ENCODE measurements at regions not wholly inside any gene's neighbourhood (a gene's known extent, or its start where the extent isn't known, plus 50 kb on each side); places are given as distances from the start of the nearest gene placed in this dataset.

DNA sequence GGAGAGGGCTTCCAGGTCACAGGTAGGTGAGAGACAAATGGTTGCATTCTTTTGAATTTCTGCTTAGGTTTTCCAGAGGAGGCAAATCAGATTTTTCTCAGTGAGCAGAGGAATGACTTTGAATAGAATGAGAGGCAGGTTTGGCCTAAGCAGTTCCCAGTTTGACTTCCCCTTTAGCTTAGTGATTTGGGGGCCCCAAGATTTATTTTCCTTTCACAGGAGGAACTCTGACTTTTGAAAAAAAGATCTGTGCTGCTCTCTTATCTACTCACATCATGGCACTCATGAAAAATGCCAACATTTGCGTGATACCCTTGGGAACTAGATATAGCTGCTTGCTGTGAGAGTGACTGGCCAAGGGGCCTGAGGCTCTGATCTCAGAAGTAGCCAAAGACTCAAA lies 58.0 kb upstream of the EVL start:
- no peak for TF ChIP-seq CTCF (IDR thresholded peaks at IDR 0.05; ENCODE audit: poor library complexity)
- TF ChIP-seq EZH2 (IDR thresholded peaks at IDR 0.05; ENCODE audit: borderline replicate concordance), result no peak
- no peak for TF ChIP-seq EZH2phosphoT487 (IDR thresholded peaks at IDR 0.05; ENCODE audit: low read depth, severe bottlenecking, unreplicated experiment)

All from hepatocyte (in vitro differentiated cells).